NB4 (cell line): ENCODE measurements at regions not wholly inside any gene's neighbourhood (a gene's known extent, or its start where the extent isn't known, plus 50 kb on each side); places are given as distances from the start of the nearest gene placed in this dataset.

Experiments used
- CTCF ChIP-seq: IDR thresholded peaks from one replicate; pipeline ENCODE4 v1.5.1; 2012; ENCODE audit warnings: low read depth, low read length
- MAX ChIP-seq: IDR thresholded peaks from 2 replicates; pipeline ENCODE4 v1.6.1; 2011; ENCODE audit warnings: low read depth, low read length
- POLR2A ChIP-seq: IDR thresholded peaks from 2 replicates; pipeline ENCODE4 v1.6.1; 2011; ENCODE audit warnings: mild to moderate bottlenecking; ENCODE audit not compliant: insufficient read length; ENCODE audit errors: extremely low read depth

GRCh38 chr12:75606151-75606550, 94.7 kb upstream of the KRR1 start:
- TF ChIP-seq CTCF (no peak), POLR2A (no peak), MAX (no peak)
